H1 (cell line): ENCODE measurements at regions not wholly inside any gene's neighbourhood (a gene's known extent, or its start where the extent isn't known, plus 50 kb on each side); places are given as distances from the start of the nearest gene placed in this dataset.
A peak's percentile ranks its signal among the peaks of the same experiment; 100 is the strongest.

Experiments used
- CTCF ChIA-PET: fragments of 300-600 bp; sonication (Branson Sonifier 250); formaldehyde crosslinking; loops from one replicate; lab custom pipeline; 2021; ENCODE audit not compliant: partially characterized antibody; lab: Charles Lee
- POLR2A ChIA-PET: fragments of 300-600 bp; sonication (Branson Sonifier 250); formaldehyde crosslinking; loops from one replicate; lab custom pipeline; 2021; ENCODE audit warnings: inconsistent platforms; ENCODE audit not compliant: partially characterized antibody; lab: Charles Lee
- DNase-seq, 2 experiments: peaks; one replicate each; pipeline versions ENCODE4 v3.0.0 to v3.0.0-alpha.2; 2010 to 2022; ENCODE audit warnings: low spot score in 2 of 2, low read depth in 1 of 2, mixed read lengths in 1 of 2
- FAIRE-seq: peaks from 2 replicates; lab custom pipeline; 2011; peaks lifted over from hg19 to GRCh38; lab: Jason Lieb, UNC
- H2AFZ ChIP-seq: 2 replicates; pipeline ENCODE4 v1.8.1; 2012; ENCODE audit warnings: low read length, inconsistent platforms
- H2AK5ac ChIP-seq: 2 replicates; pipeline ENCODE4 v1.6.1; 2013; ENCODE audit warnings: low read depth, low read length
- H2BK120ac ChIP-seq: replicated peaks from 2 replicates; pipeline ENCODE3; 2013; ENCODE audit warnings: low read depth, low read length, inconsistent platforms
- H2BK12ac ChIP-seq: 2 replicates; pipeline ENCODE4 v1.6.1; 2013; ENCODE audit warnings: low read depth, low read length
- H2BK15ac ChIP-seq: 2 replicates; pipeline ENCODE4 v1.6.1; 2013; ENCODE audit warnings: low read length
- H2BK20ac ChIP-seq: 2 replicates; pipeline ENCODE4 v1.6.1; 2013; ENCODE audit warnings: low read length
- H2BK5ac ChIP-seq: 2 replicates; pipeline ENCODE4 v1.6.1; 2013; ENCODE audit warnings: low read depth, low read length
- H3K14ac ChIP-seq: 2 replicates; pipeline ENCODE4 v1.6.1; 2013; ENCODE audit warnings: inconsistent platforms; ENCODE audit not compliant: insufficient read length
- H3K18ac ChIP-seq: 2 replicates; pipeline ENCODE4 v1.6.1; 2013; ENCODE audit warnings: low read length; ENCODE audit errors: extremely low read depth
- H3K23ac ChIP-seq: 2 replicates; pipeline ENCODE4 v1.6.1; 2013; ENCODE audit warnings: inconsistent platforms; ENCODE audit not compliant: insufficient read length
- H3K23me2 ChIP-seq: 2 replicates; pipeline ENCODE4 v1.6.1; 2013; ENCODE audit warnings: low read depth, low read length
- H3K27ac ChIP-seq: 2 replicates; pipeline ENCODE4 v1.6.1; 2011; ENCODE audit warnings: low read depth, low read length, inconsistent platforms
- H3K27me3 ChIP-seq, 4 experiments: replicated peaks in 1 of 4; 1 replicate in 1 of 4; 2 replicates in 3 of 4; pipeline versions ENCODE4 v1.6.1 to v1.8.1; 2011 to 2013; ENCODE audit warnings: low read length in 3 of 4, mild to moderate bottlenecking in 3 of 4, inconsistent platforms in 2 of 4, mixed read lengths in 2 of 4, moderate library complexity in 1 of 4; ENCODE audit not compliant: control insufficient read depth in 3 of 4, insufficient read depth in 3 of 4; ENCODE audit errors: extremely low read depth in 1 of 4
- H3K36me3 ChIP-seq, 4 experiments: 2 replicates each; pipeline versions ENCODE4 v1.6.1 to v1.8.1; 2011 to 2013; ENCODE audit warnings: mild to moderate bottlenecking in 4 of 4, low read length in 3 of 4, moderate library complexity in 2 of 4, control low read depth in 1 of 4, inconsistent platforms in 1 of 4; ENCODE audit not compliant: insufficient read depth in 4 of 4, control insufficient read depth in 2 of 4
- H3K4ac ChIP-seq: replicated peaks from 2 replicates; pipeline ENCODE3; 2013; ENCODE audit warnings: low read length, low read depth, mixed read lengths, inconsistent platforms; ENCODE audit not compliant: insufficient read length
- H3K4me1 ChIP-seq, 4 experiments: replicated peaks in 1 of 4; 1 replicate in 1 of 4; 2 replicates in 3 of 4; pipeline versions ENCODE4 v1.6.1 to v1.8.1; 2011 to 2013; ENCODE audit warnings: low read length in 3 of 4, inconsistent platforms in 2 of 4, mixed read lengths in 1 of 4; ENCODE audit not compliant: insufficient read depth in 4 of 4, control insufficient read depth in 3 of 4
- H3K4me2 ChIP-seq, 2 experiments: 2 replicates each; pipeline versions ENCODE4 v1.6.1 to v1.8.1; 2011 to 2013; ENCODE audit warnings: low read depth in 2 of 2, low read length in 2 of 2, control low read depth in 1 of 2, inconsistent platforms in 1 of 2, mild to moderate bottlenecking in 1 of 2; ENCODE audit not compliant: insufficient read depth in 1 of 2
- H3K4me3 ChIP-seq, 4 experiments: fragments of 200-600, 300-600 bp in 1 of 4; sonication (generic), shearing (Covaris generic), sonication (Bioruptor Twin) in 1 of 4; 2 replicates each; pipeline versions ENCODE4 v1.5.1 to v1.8.1; 2011 to 2016; ENCODE audit warnings: low read length in 4 of 4, low read depth in 3 of 4, control low read depth in 2 of 4, inconsistent platforms in 2 of 4, mild to moderate bottlenecking in 2 of 4, mixed read lengths in 1 of 4, moderate library complexity in 1 of 4; ENCODE audit not compliant: insufficient read depth in 2 of 4; ENCODE audit errors: extremely low read depth in 1 of 4
- H3K56ac ChIP-seq: replicated peaks from 2 replicates; pipeline ENCODE3; 2013; ENCODE audit warnings: low read depth, mild to moderate bottlenecking, mixed read lengths, low read length, inconsistent platforms; ENCODE audit not compliant: insufficient read length
- H3K79me1 ChIP-seq: 2 replicates; pipeline ENCODE4 v1.6.1; 2013; ENCODE audit warnings: low read depth, low read length, control low read depth
- H3K79me2 ChIP-seq, 2 experiments: 2 replicates each; pipeline versions ENCODE4 v1.6.1 to v1.8.1; 2012 to 2013; ENCODE audit warnings: low read length in 2 of 2, mild to moderate bottlenecking in 2 of 2, inconsistent platforms in 1 of 2; ENCODE audit not compliant: insufficient read depth in 2 of 2, control insufficient read depth in 1 of 2
- H3K9ac ChIP-seq, 4 experiments: replicated peaks in 1 of 4; 1 replicate in 1 of 4; 2 replicates in 3 of 4; pipeline versions ENCODE4 v1.6.1 to v1.8.1; 2011 to 2013; ENCODE audit warnings: low read depth in 3 of 4, low read length in 3 of 4, control low read depth in 2 of 4, mild to moderate bottlenecking in 2 of 4, moderate library complexity in 2 of 4, inconsistent platforms in 1 of 4; ENCODE audit errors: extremely low read depth in 1 of 4
- H3K9me3 ChIP-seq, 2 experiments: 2 replicates each; pipeline versions ENCODE4 v1.6.1 to v1.8.1; 2012 to 2013; ENCODE audit warnings: mild to moderate bottlenecking in 2 of 2, moderate library complexity in 2 of 2, control low read depth in 1 of 2, inconsistent platforms in 1 of 2, low read depth in 1 of 2, low read length in 1 of 2, mixed read lengths in 1 of 2; ENCODE audit not compliant: insufficient read depth in 2 of 2
- H4K20me1 ChIP-seq, 2 experiments: replicated peaks in 1 of 2; 2 replicates each; pipeline versions ENCODE3 to v1.8.1; 2011 to 2013; ENCODE audit warnings: inconsistent platforms in 2 of 2, low read length in 2 of 2, mild to moderate bottlenecking in 1 of 2; ENCODE audit not compliant: insufficient read depth in 2 of 2, control insufficient read depth in 1 of 2
- H4K5ac ChIP-seq: 2 replicates; pipeline ENCODE4 v1.6.1; 2013; ENCODE audit warnings: low read length, low read depth, mixed read lengths, inconsistent platforms; ENCODE audit not compliant: insufficient read length
- H4K8ac ChIP-seq: 2 replicates; pipeline ENCODE4 v1.8.0; 2013; ENCODE audit warnings: mild to moderate bottlenecking, moderate library complexity, low read length, inconsistent platforms; ENCODE audit not compliant: insufficient read depth; ENCODE audit errors: extremely low read depth
- H4K91ac ChIP-seq: replicated peaks from 2 replicates; pipeline ENCODE3; 2013; ENCODE audit warnings: low read length, mixed read lengths, inconsistent platforms; ENCODE audit not compliant: insufficient read length
- CBX5 ChIP-seq: fragments of 300-800, 300-1000 bp; sonication (generic); IDR thresholded peaks from 2 replicates; pipeline ENCODE4 v1.7.1; 2016; ENCODE audit warnings: antibody characterized with exemption, low read length, low read depth
- CHD2 ChIP-seq: IDR thresholded peaks from 2 replicates; pipeline ENCODE4 v1.6.1; 2012; ENCODE audit warnings: low read length, improper control_type of control experiment
- CTBP2 ChIP-seq: IDR thresholded peaks from 2 replicates; pipeline ENCODE4 v1.7.0; 2011; ENCODE audit warnings: borderline replicate concordance, mild to moderate bottlenecking, moderate library complexity, mixed read lengths, low read length; ENCODE audit not compliant: insufficient read depth, insufficient read length
- EGR1 ChIP-seq: IDR thresholded peaks from 2 replicates; pipeline ENCODE4 v1.6.1; 2011; ENCODE audit warnings: low read depth, low read length, borderline replicate concordance
- HDAC2 ChIP-seq, 2 experiments: fragments of 300-600 bp in 1 of 2; sonication (generic) in 1 of 2; IDR thresholded peaks; 2 replicates each; pipeline ENCODE4 v1.6.1; 2011 to 2012; ENCODE audit warnings: low read depth in 2 of 2, low read length in 2 of 2, mild to moderate bottlenecking in 2 of 2, moderate library complexity in 2 of 2, borderline replicate concordance in 1 of 2, inconsistent platforms in 1 of 2
- KDM1A ChIP-seq: fragments of 200-600, 300-600 bp; sonication (generic); IDR thresholded peaks from 2 replicates; pipeline ENCODE4 v1.7.1; 2016; ENCODE audit warnings: mild to moderate bottlenecking, low read length, borderline replicate concordance
- MAX ChIP-seq: IDR thresholded peaks from 2 replicates; pipeline ENCODE4 v1.6.1; 2012; ENCODE audit warnings: inconsistent platforms
- NRF1 ChIP-seq: IDR thresholded peaks from 2 replicates; pipeline ENCODE4 v1.6.1; 2011; ENCODE audit warnings: mild to moderate bottlenecking, low read depth, low read length, improper control_type of control experiment
- RXRA ChIP-seq: IDR thresholded peaks from 2 replicates; pipeline ENCODE4 v1.6.1; 2011; ENCODE audit warnings: low read depth, mild to moderate bottlenecking, low read length, moderate library complexity; ENCODE audit not compliant: insufficient read depth
- SAP30 ChIP-seq: fragments of 300-600 bp; sonication (generic); IDR thresholded peaks from 2 replicates; pipeline ENCODE4 v1.7.1; 2012; ENCODE audit warnings: low read length, moderate library complexity, mild to moderate bottlenecking, inconsistent platforms; ENCODE audit not compliant: insufficient read depth, insufficient replicate concordance
- SIN3A ChIP-seq, 2 experiments: IDR thresholded peaks in 1 of 2; conservative IDR thresholded peaks in 1 of 2; 2 replicates each; pipeline ENCODE4 v1.6.1; 2011 to 2012; ENCODE audit warnings: low read length in 2 of 2, improper control_type of control experiment in 1 of 2, low read depth in 1 of 2, mild to moderate bottlenecking in 1 of 2
- SP1 ChIP-seq: IDR thresholded peaks from 2 replicates; pipeline ENCODE4 v1.6.1; 2011; ENCODE audit warnings: low read depth, low read length
- SRF ChIP-seq: IDR thresholded peaks from 2 replicates; pipeline ENCODE4 v1.6.1; 2011; ENCODE audit warnings: mild to moderate bottlenecking, low read depth, low read length, moderate library complexity
- TAF7 ChIP-seq: optimal IDR thresholded peaks from 2 replicates; pipeline ENCODE3; 2011; ENCODE audit warnings: low read depth, mild to moderate bottlenecking, inconsistent platforms, low read length, moderate library complexity, borderline replicate concordance
- WGBS, 2 experiments: shearing (Covaris generic) in 1 of 2; methylation state at CpG; one replicate each; pipeline versions ENCODE4 v1.1.6 to v1.1.7; 2013 to 2015; ENCODE audit warnings: low lambda C conversion rate in 2 of 2, mixed read lengths in 2 of 2, inconsistent platforms in 1 of 2, low coverage in 1 of 2, missing lambda C conversion rate in 1 of 2; ENCODE audit not compliant: insufficient replicate concordance in 2 of 2, insufficient coverage in 1 of 2, insufficient read length in 1 of 2; ENCODE audit errors: extremely low coverage in 1 of 2, missing lambda C conversion rate in 1 of 2; 5-methylcytosine and 5-hydroxymethylcytosine counted together

- FAIRE-seq, result no peak
- no peak overlapping the region for H3K14ac ChIP-seq
- H3K4ac ChIP-seq, result no peak overlapping the region
- H3K4me3 ChIP-seq, result no peak overlapping the region
- H4K5ac ChIP-seq, result no peak overlapping the region
- no peaks in the 10 kb centered on the region for H3K4me1 ChIP-seq
- no peak overlapping the region for H3K18ac ChIP-seq
- no peaks in the 10 kb centered on the region for H3K79me1 ChIP-seq
- TF ChIP-seq KDM1A, result no peak
- no peak for TF ChIP-seq SAP30
- TF ChIP-seq TAF7, result no peak
- TF ChIP-seq RXRA, result no peak
- no peak for TF ChIP-seq SP1
- no peak for TF ChIP-seq EGR1
- no peak for TF ChIP-seq SIN3A (conservative IDR thresholded peaks at IDR 0.05 in 1 of 2, IDR thresholded peaks at IDR 0.05 in 1 of 2; ENCODE audit: low read depth in 1 of 2, low read length in 2 of 2)
- no peak for TF ChIP-seq NRF1
- TF ChIP-seq SRF, result no peak
- TF ChIP-seq CBX5, result no peak
- no peak for TF ChIP-seq CTBP2
- no peak for TF ChIP-seq MAX
- no peak for TF ChIP-seq CHD2
- TF ChIP-seq HDAC2 (IDR thresholded peaks at IDR 0.05; ENCODE audit: borderline replicate concordance in 1 of 2, low read depth in 2 of 2, low read length in 2 of 2), result no peak
- TF ChIP-seq, all 59 proteins: peak for 0
- no peak overlapping the region for H3K4me2 ChIP-seq
- H3K56ac ChIP-seq, result no peak overlapping the region
- H4K91ac ChIP-seq, result no peak overlapping the region
- H3K36me3 ChIP-seq, result no peaks in the 10 kb centered on the region
- no peaks in the 10 kb centered on the region for H3K23me2 ChIP-seq
- H2AK5ac ChIP-seq, result no peak overlapping the region
- H3K27me3 ChIP-seq, result peaks cover 0 to 1% (median 0%) of the 10 kb centered on the region in 4 experiments; a peak in 2 of 7 replicates
- no peak overlapping the region for H3K9ac ChIP-seq
- H2BK120ac ChIP-seq, result no peak overlapping the region
- POLR2A ChIA-PET, result no interaction called here
- H3K9me3 ChIP-seq, result 0 out of 4 replicates have a peak, but pooled peaks cover 0 to 3% of the 10 kb centered on the region in 2 experiments
- no peak overlapping the region for H2BK15ac ChIP-seq
- DNase-seq, result peak in 1 of 2 experiments; percentile 9
- no peaks in the 10 kb centered on the region for H4K20me1 ChIP-seq
- no peaks in the 10 kb centered on the region for H3K79me2 ChIP-seq
- H2BK20ac ChIP-seq, result no peak overlapping the region
- no peak overlapping the region for H2AFZ ChIP-seq
- no peak overlapping the region; the same call in 1 of the 2 replicates for H2BK12ac ChIP-seq
- no peak overlapping the region for H3K27ac ChIP-seq
- 88% methylated on average over 5 of the region's 5 CpGs; no CpG with 5 or more reads in 1 of the 2 experiments for WGBS, 2 experiments
- no peak overlapping the region for H2BK5ac ChIP-seq
- H3K23ac ChIP-seq, result no peak overlapping the region
- CTCF ChIA-PET, result no interaction called here
- H4K8ac ChIP-seq, result no peak overlapping the region
Observed at GRCh38 chr6:1190366-1190765, 121.5 kb upstream of the FOXQ1 start.
